ENCODE measurements at regions not wholly inside any gene's neighbourhood (a gene's known extent, or its start where the extent isn't known, plus 50 kb on each side); places are given as distances from the start of the nearest gene placed in this dataset.

- TF ChIP-seq EZH2 (IDR thresholded peaks at IDR 0.05), result no peak
- TF ChIP-seq CTCF (IDR thresholded peaks at IDR 0.05), result no peak
Observed at GRCh38 chr2:21194147-21194546, 70.4 kb downstream of the TDRD15 start.
